Progenitor cell of endocrine pancreas (in vitro differentiated cells): ENCODE measurements at regions not wholly inside any gene's neighbourhood (a gene's known extent, or its start where the extent isn't known, plus 50 kb on each side); places are given as distances from the start of the nearest gene placed in this dataset.

Experiments used
- DNase-seq: peaks from one replicate; pipeline ENCODE4 v3.0.0; 2021; ENCODE audit warnings: low spot score; ENCODE audit not compliant: unreplicated experiment
- H3K27ac Mint-ChIP-seq: 2 replicates; pipeline ENCODE4 v1.8.0; 2021; ENCODE audit warnings: mild to moderate bottlenecking, moderate library complexity, mixed read lengths
- H3K27me3 Mint-ChIP-seq: 2 replicates; pipeline ENCODE4 v1.8.0; 2021; ENCODE audit warnings: mixed read lengths
- H3K36me3 Mint-ChIP-seq: 2 replicates; pipeline ENCODE4 v1.8.0; 2022; ENCODE audit warnings: mixed read lengths; ENCODE audit not compliant: insufficient read depth
- H3K4me1 Mint-ChIP-seq: 2 replicates; pipeline ENCODE4 v1.8.0; 2021; ENCODE audit warnings: low read depth, mixed read lengths
- H3K4me3 Mint-ChIP-seq: 2 replicates; pipeline ENCODE4 v1.8.0; 2021; ENCODE audit warnings: low read depth, mild to moderate bottlenecking, moderate library complexity, mixed read lengths
- H3K9me3 Mint-ChIP-seq: 2 replicates; pipeline ENCODE4 v1.8.0; 2021; ENCODE audit warnings: low read depth, mixed read lengths
- TF ChIP-seq, protein P1 (sequence below): fragments of 200-600 bp; sonication (generic); IDR thresholded peaks from one replicate; pipeline ENCODE4 v1.5.0; 2021; ENCODE audit warnings: antibody characterized with exemption, mild to moderate bottlenecking; ENCODE audit not compliant: unreplicated experiment

DNA sequence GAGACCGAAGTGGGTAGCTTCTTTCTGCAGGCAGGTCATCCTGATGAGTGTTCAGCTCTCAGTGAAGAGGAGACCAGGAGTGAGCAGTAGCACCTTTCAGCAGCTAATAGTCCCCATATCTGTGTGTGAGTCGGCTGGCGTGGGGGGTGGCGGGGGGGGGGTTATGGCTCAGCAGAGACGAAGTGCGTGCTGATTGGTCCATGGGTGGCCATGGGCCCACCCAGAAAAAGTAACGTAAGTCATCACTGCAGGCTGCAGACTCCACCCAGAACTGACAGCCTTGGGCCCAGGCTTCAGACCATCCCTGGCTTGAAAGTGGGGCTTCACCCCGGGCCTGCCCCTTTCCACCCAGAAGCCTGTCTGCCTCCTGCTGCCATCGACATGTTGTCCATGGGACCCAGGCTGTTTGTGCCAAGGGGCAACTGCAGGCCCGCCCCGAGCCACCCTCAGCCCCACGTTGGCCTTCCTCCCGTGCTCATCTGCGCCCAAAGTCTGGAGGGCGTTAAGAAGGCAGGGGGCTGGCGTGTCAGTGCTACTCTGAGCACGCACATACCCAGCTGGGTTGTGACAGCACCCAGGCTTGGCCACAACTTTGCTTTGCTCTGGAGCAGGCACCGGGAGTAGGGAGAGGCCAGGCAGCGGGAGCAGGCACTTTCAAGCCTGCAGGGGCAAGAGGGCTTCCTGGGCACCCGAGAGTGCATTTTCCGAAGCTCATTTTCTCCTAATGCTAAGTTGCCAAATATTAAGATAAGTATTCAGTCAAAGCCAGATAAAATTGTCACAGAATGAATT is 511.7 kb upstream of the CDIN1 start:
- no peak overlapping the region for H3K27ac Mint-ChIP-seq
- H3K9me3 Mint-ChIP-seq, result no peaks in the 10 kb centered on the region
- TF ChIP-seq, protein P1, sequence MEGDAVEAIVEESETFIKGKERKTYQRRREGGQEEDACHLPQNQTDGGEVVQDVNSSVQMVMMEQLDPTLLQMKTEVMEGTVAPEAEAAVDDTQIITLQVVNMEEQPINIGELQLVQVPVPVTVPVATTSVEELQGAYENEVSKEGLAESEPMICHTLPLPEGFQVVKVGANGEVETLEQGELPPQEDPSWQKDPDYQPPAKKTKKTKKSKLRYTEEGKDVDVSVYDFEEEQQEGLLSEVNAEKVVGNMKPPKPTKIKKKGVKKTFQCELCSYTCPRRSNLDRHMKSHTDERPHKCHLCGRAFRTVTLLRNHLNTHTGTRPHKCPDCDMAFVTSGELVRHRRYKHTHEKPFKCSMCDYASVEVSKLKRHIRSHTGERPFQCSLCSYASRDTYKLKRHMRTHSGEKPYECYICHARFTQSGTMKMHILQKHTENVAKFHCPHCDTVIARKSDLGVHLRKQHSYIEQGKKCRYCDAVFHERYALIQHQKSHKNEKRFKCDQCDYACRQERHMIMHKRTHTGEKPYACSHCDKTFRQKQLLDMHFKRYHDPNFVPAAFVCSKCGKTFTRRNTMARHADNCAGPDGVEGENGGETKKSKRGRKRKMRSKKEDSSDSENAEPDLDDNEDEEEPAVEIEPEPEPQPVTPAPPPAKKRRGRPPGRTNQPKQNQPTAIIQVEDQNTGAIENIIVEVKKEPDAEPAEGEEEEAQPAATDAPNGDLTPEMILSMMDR, result no peak
- no peaks in the 10 kb centered on the region for H3K36me3 Mint-ChIP-seq
- peaks cover 1% of the 10 kb centered on the region for H3K4me1 Mint-ChIP-seq
- no peak overlapping the region for H3K4me3 Mint-ChIP-seq
- no peak for DNase-seq
- H3K27me3 Mint-ChIP-seq, result no peaks in the 10 kb centered on the region

DNA sequence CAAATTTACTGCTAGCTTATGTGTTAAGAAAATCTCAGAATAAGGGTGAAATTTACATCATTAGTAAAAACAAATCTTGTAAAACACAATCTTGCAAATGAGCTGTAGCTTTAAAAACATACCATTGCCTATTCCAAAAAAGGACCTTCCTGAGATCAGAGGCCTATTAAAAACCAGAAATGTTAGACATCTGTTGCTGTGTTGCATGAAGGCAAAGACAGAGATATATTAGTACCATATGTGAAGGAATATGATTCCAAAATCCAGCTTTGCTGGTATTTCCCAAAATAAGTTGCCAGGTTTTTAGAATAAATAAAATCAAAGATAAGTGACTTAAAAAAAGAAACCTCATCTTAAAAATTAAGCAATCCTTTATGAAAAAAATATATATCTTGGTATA is 504.1 kb upstream of the CDIN1 start:
- H3K9me3 Mint-ChIP-seq, result peaks cover 11% of the 10 kb centered on the region
- H3K27ac Mint-ChIP-seq, result no peak overlapping the region
- no peak for DNase-seq
- no peaks in the 10 kb centered on the region for H3K27me3 Mint-ChIP-seq
- TF ChIP-seq, protein P1, result no peak
- H3K36me3 Mint-ChIP-seq, result no peaks in the 10 kb centered on the region
- no peaks in the 10 kb centered on the region for H3K4me1 Mint-ChIP-seq
- no peak overlapping the region for H3K4me3 Mint-ChIP-seq

DNA sequence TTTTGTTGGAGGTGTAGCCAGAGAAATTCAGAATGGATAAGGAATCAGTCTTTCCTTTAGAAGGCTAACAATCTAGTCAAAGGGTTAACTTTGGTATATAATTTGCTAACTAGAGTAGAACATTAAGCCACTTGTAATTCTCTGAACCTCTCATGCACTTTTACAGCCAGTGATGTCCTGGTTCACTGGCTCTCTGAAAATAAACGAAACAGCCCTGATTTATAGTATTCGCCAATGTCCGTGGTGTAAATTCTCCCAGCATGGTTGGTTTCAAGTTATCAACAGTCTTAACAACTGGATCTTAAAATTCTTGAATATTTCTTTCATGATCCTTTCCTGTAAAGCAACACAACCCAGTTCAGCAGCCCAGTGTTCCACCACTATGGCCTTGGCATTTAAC is 500.4 kb upstream of the CDIN1 start:
- no peak for DNase-seq
- H3K27ac Mint-ChIP-seq, result no peak overlapping the region
- H3K27me3 Mint-ChIP-seq, result no peaks in the 10 kb centered on the region
- H3K9me3 Mint-ChIP-seq, result peaks cover 35% of the 10 kb centered on the region
- no peaks in the 10 kb centered on the region for H3K4me1 Mint-ChIP-seq
- TF ChIP-seq, protein P1, result no peak
- no peaks in the 10 kb centered on the region for H3K36me3 Mint-ChIP-seq
- no peak overlapping the region for H3K4me3 Mint-ChIP-seq

DNA sequence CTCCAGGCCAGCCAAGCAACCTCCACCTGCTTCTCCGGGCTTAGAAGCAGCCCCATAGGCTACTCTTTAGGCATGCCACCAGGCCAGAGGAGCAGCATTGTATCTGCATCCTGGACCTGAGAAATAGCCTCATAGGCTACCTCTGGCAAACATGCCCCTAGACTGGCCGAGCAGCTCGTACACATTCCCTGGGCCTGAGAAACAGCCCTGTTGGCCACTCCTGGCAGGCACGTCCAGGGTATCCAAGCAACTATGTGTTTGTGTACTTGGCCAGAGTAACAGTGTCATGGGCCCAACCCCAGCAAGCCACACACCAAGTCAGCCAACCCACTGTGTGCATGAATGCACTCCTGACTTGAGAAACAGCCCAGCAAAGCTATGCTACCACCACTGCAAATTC is 498.7 kb upstream of the CDIN1 start:
- no peaks in the 10 kb centered on the region for H3K27me3 Mint-ChIP-seq
- H3K27ac Mint-ChIP-seq, result no peak overlapping the region
- TF ChIP-seq, protein P1, result no peak
- peaks cover 44% of the 10 kb centered on the region for H3K9me3 Mint-ChIP-seq
- no peak overlapping the region for H3K4me3 Mint-ChIP-seq
- H3K36me3 Mint-ChIP-seq, result no peaks in the 10 kb centered on the region
- no peaks in the 10 kb centered on the region for H3K4me1 Mint-ChIP-seq
- no peak for DNase-seq

DNA sequence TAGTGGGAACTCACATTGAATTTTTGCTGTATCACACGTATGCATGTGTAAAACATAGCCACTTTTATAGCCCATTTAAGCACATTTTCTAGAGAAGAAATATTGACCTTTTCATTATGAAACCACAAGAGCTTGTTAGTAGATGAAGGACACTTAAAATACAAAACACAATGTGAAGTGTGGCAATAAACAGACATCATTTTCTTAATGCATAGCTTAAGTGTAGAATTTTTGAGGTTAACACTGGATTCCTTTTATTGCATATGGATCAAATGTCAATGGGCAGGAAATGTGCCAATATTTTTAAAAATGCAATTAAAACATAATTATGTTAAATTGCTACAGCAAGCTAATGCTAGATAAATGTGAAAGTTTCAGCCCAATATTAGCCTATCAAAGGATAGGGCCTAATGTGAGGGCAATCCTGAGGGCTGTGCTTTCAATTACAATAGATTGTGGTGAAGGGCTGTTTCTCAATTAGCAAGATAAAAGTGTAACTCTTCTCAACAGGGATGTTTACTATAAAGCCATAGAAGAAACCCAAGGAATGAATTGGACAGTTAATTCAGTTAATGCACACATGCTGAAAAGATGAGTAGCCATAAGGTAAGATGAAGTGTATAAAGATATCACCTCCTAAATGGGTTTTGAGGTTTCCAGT is 489.0 kb upstream of the CDIN1 start:
- Mint-ChIP-seq H3K4me1 (no peaks in the 10 kb centered on the region), H3K27ac (no peak overlapping the region), H3K27me3 (no peaks in the 10 kb centered on the region), H3K9me3 (peaks cover 6% of the 10 kb centered on the region), H3K4me3 (no peak overlapping the region), H3K36me3 (no peaks in the 10 kb centered on the region)
- TF ChIP-seq, protein P1, result no peak
- DNase-seq, result no peak
